ENCODE measurements at regions not wholly inside any gene's neighbourhood (a gene's known extent, or its start where the extent isn't known, plus 50 kb on each side); places are given as distances from the start of the nearest gene placed in this dataset.

- intact Hi-C loops (cut with DNase I; ENCODE audit: low total_unique reads) = no loop called here
- H3K4me1 ChIP-seq = no peaks in the 10 kb centered on the region
- no peak for TF ChIP-seq POLR2AphosphoS5 (IDR thresholded peaks at IDR 0.05)
- no peak for TF ChIP-seq CTCF (IDR thresholded peaks at IDR 0.05)
- no peak for TF ChIP-seq POLR2A (IDR thresholded peaks at IDR 0.05)
- no peak overlapping the region for H3K27ac ChIP-seq
- H3K27me3 ChIP-seq = no peaks in the 10 kb centered on the region
- H3K36me3 ChIP-seq = no peaks in the 10 kb centered on the region
- no peak overlapping the region for H3K4me3 ChIP-seq
- DNase-seq (ENCODE audit: low spot score in 2 of 2) = no peak
- H3K9me3 ChIP-seq = no peaks in the 10 kb centered on the region
Observed at GRCh38 chr5:120086081-120086480, 378.0 kb upstream of the PRR16 start.

GRCh38 chr5:120088412-120088811 lies 375.7 kb upstream of the PRR16 start:
- no peaks in the 10 kb centered on the region for H3K27me3 ChIP-seq
- TF ChIP-seq POLR2AphosphoS5 (IDR thresholded peaks at IDR 0.05) (no peak), POLR2A (IDR thresholded peaks at IDR 0.05) (no peak), CTCF (IDR thresholded peaks at IDR 0.05) (no peak)
- H3K4me1 ChIP-seq = no peaks in the 10 kb centered on the region
- H3K9me3 ChIP-seq = no peaks in the 10 kb centered on the region
- no peak for DNase-seq (ENCODE audit: low spot score in 2 of 2)
- intact Hi-C loops (cut with DNase I; ENCODE audit: low total_unique reads) = no loop called here
- H3K36me3 ChIP-seq = no peaks in the 10 kb centered on the region
- no peak overlapping the region for H3K27ac ChIP-seq
- no peak overlapping the region for H3K4me3 ChIP-seq

DNA sequence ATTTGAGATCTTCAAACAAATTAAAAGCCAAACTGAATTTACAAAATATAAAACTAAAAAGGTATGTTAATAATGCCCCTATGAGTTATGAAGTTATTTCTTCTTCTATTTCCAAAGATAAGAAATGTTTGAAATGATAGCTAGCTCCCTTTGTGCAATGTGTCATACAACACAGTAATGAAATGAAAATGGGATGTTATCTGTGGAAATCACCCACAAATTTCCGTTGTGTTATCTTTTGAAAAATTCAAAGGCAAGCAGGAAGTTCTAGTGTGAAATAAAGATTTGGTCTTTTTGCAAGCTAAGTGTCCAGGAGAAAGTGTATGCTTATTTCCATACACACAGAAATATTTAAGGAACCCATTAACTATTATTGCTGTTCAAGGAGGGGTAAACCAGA lies 375.3 kb upstream of the PRR16 start:
- TF ChIP-seq POLR2A (IDR thresholded peaks at IDR 0.05) (no peak), CTCF (IDR thresholded peaks at IDR 0.05) (no peak), POLR2AphosphoS5 (IDR thresholded peaks at IDR 0.05) (no peak)
- H3K27ac ChIP-seq = no peak overlapping the region
- intact Hi-C loops (cut with DNase I; ENCODE audit: low total_unique reads) = no loop called here

GRCh38 chr5:120091376-120091948 lies 372.6 kb upstream of the PRR16 start:
- H3K4me1 ChIP-seq = no peaks in the 10 kb centered on the region
- H3K4me3 ChIP-seq = no peak overlapping the region
- H3K27me3 ChIP-seq = no peaks in the 10 kb centered on the region
- TF ChIP-seq CTCF (IDR thresholded peaks at IDR 0.05) (no peak), POLR2AphosphoS5 (IDR thresholded peaks at IDR 0.05) (no peak), POLR2A (IDR thresholded peaks at IDR 0.05) (no peak)
- H3K27ac ChIP-seq = no peak overlapping the region
- intact Hi-C loops (cut with DNase I; ENCODE audit: low total_unique reads) = no loop called here
- H3K36me3 ChIP-seq = no peaks in the 10 kb centered on the region
- no peaks in the 10 kb centered on the region for H3K9me3 ChIP-seq
- no peak for DNase-seq (ENCODE audit: low spot score in 2 of 2)

More for the DNA sequence above, 375.3 kb upstream of the PRR16 start:
- H3K4me1 ChIP-seq = no peaks in the 10 kb centered on the region
- H3K4me3 ChIP-seq = no peak overlapping the region
- no peaks in the 10 kb centered on the region for H3K9me3 ChIP-seq
- H3K27me3 ChIP-seq = no peaks in the 10 kb centered on the region
- DNase-seq (ENCODE audit: low spot score in 2 of 2) = no peak
- no peaks in the 10 kb centered on the region for H3K36me3 ChIP-seq

DNA sequence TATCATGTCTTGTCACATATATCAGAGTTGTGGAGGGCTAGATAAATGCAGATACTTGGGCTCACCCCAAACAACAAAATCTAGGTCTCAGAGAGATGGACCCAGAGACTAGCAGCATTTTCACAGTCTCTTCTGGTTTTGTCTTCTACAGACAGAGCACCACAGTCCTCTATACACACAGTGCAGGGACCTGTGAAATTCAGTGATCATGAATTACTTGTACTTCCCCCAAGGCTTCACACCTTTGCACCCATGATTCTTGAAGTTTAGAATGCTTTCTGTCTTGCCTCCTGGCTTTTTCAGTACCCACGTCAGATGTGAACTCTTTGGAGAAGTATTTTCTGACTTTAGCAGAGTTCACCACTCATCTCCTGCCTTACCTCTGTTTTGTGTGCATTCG lies 371.5 kb upstream of the PRR16 start:
- Histone ChIP-seq H3K4me3 (no peak overlapping the region), H3K27ac (no peak overlapping the region), H3K27me3 (no peaks in the 10 kb centered on the region), H3K9me3 (no peaks in the 10 kb centered on the region), H3K4me1 (no peaks in the 10 kb centered on the region), H3K36me3 (no peaks in the 10 kb centered on the region)
- no peak for TF ChIP-seq POLR2AphosphoS5 (IDR thresholded peaks at IDR 0.05)
- TF ChIP-seq POLR2A (IDR thresholded peaks at IDR 0.05) = no peak
- TF ChIP-seq CTCF (IDR thresholded peaks at IDR 0.05) = no peak
- intact Hi-C loops (cut with DNase I; ENCODE audit: low total_unique reads) = no loop called here
- no peak for DNase-seq (ENCODE audit: low spot score in 2 of 2)
